ENCODE measurements at regions not wholly inside any gene's neighbourhood (a gene's known extent, or its start where the extent isn't known, plus 50 kb on each side); places are given as distances from the start of the nearest gene placed in this dataset.

GRCh38 chr20:56797023-56797422, 167.9 kb downstream of the TFAP2C start:
- Histone ChIP-seq H3K4me1 (peaks cover 0 to 4% (median 3%) of the 10 kb centered on the region in 4 donors), H3K27me3 (no peaks in the 10 kb centered on the region), H3K4me3 (no peak overlapping the region), H3K9me3 (peaks cover 0 to 9% (median 9%) of the 10 kb centered on the region in 4 donors), H3K27ac (replicated peaks in 1 of 4) (no peak overlapping the region), H3K36me3 (no peaks in the 10 kb centered on the region)
- DNase-seq (ENCODE audit: extremely low spot score), result no peak
- no peak for TF ChIP-seq POLR2A (IDR thresholded peaks at IDR 0.05; ENCODE audit: low read depth)
- no peak for TF ChIP-seq EP300 (IDR thresholded peaks at IDR 0.05)
- no peak for TF ChIP-seq POLR2AphosphoS5 (IDR thresholded peaks at IDR 0.05)
- no peak for TF ChIP-seq CTCF (IDR thresholded peaks at IDR 0.05)
- intact Hi-C loops (cut with DNase I), result no loop called here
- 76% methylated on average over 2 of the region's 2 CpGs for WGBS

- Histone ChIP-seq H3K9me3 (peaks cover 0 to 9% (median 9%) of the 10 kb centered on the region in 4 donors), H3K36me3 (no peaks in the 10 kb centered on the region), H3K4me3 (no peak overlapping the region), H3K4me1 (peaks cover 0 to 15% (median 13%) of the 10 kb centered on the region in 4 donors), H3K27me3 (no peaks in the 10 kb centered on the region), H3K27ac (replicated peaks in 1 of 4) (no peak overlapping the region)
- DNase-seq (ENCODE audit: extremely low spot score), result no peak
- 100% methylated on average over 1 of the region's 1 CpG for WGBS
- intact Hi-C loops (cut with DNase I), result no loop called here
- TF ChIP-seq CTCF (IDR thresholded peaks at IDR 0.05), result no peak
- no peak for TF ChIP-seq POLR2AphosphoS5 (IDR thresholded peaks at IDR 0.05)
- TF ChIP-seq POLR2A (IDR thresholded peaks at IDR 0.05; ENCODE audit: low read depth), result no peak
- TF ChIP-seq EP300 (IDR thresholded peaks at IDR 0.05), result no peak
Observed at GRCh38 chr20:56798634-56799033, 169.5 kb downstream of the TFAP2C start.

GRCh38 chr20:56799187-56799586, 170.1 kb downstream of the TFAP2C start:
- Histone ChIP-seq H3K4me3 (no peak overlapping the region), H3K9me3 (peaks cover 0 to 9% (median 9%) of the 10 kb centered on the region in 4 donors), H3K36me3 (no peaks in the 10 kb centered on the region), H3K27me3 (no peaks in the 10 kb centered on the region), H3K27ac (replicated peaks in 1 of 4) (no peak overlapping the region), H3K4me1 (peaks cover 0 to 15% (median 13%) of the 10 kb centered on the region in 4 donors)
- no peak for DNase-seq (ENCODE audit: extremely low spot score)
- intact Hi-C loops (cut with DNase I), result no loop called here
- 62% methylated on average over 2 of the region's 2 CpGs for WGBS
- TF ChIP-seq POLR2A (IDR thresholded peaks at IDR 0.05; ENCODE audit: low read depth), result no peak
- no peak for TF ChIP-seq EP300 (IDR thresholded peaks at IDR 0.05)
- TF ChIP-seq POLR2AphosphoS5 (IDR thresholded peaks at IDR 0.05), result no peak
- TF ChIP-seq CTCF (IDR thresholded peaks at IDR 0.05), result no peak

GRCh38 chr20:56800088-56800487, 171.0 kb downstream of the TFAP2C start:
- Histone ChIP-seq H3K36me3 (no peaks in the 10 kb centered on the region), H3K27me3 (no peaks in the 10 kb centered on the region), H3K4me3 (no peak overlapping the region), H3K4me1 (peaks cover 0 to 15% (median 13%) of the 10 kb centered on the region in 4 donors), H3K27ac (replicated peaks in 1 of 4) (no peak overlapping the region), H3K9me3 (peaks cover 0 to 9% (median 9%) of the 10 kb centered on the region in 4 donors)
- intact Hi-C loops (cut with DNase I), result no loop called here
- no peak for TF ChIP-seq EP300 (IDR thresholded peaks at IDR 0.05)
- TF ChIP-seq CTCF (IDR thresholded peaks at IDR 0.05), result no peak
- no peak for TF ChIP-seq POLR2A (IDR thresholded peaks at IDR 0.05; ENCODE audit: low read depth)
- no peak for TF ChIP-seq POLR2AphosphoS5 (IDR thresholded peaks at IDR 0.05)
- 75% methylated on average over 4 of the region's 4 CpGs for WGBS
- no peak for DNase-seq (ENCODE audit: extremely low spot score)

Measured in esophagus muscularis mucosa (tissue), 4 donors.